ENCODE measurements at regions not wholly inside any gene's neighbourhood (a gene's known extent, or its start where the extent isn't known, plus 50 kb on each side); places are given as distances from the start of the nearest gene placed in this dataset.

GRCh38 chr10:44458671-44459413 is 73.9 kb upstream of the CXCL12 start:
- TF ChIP-seq, protein P1, sequence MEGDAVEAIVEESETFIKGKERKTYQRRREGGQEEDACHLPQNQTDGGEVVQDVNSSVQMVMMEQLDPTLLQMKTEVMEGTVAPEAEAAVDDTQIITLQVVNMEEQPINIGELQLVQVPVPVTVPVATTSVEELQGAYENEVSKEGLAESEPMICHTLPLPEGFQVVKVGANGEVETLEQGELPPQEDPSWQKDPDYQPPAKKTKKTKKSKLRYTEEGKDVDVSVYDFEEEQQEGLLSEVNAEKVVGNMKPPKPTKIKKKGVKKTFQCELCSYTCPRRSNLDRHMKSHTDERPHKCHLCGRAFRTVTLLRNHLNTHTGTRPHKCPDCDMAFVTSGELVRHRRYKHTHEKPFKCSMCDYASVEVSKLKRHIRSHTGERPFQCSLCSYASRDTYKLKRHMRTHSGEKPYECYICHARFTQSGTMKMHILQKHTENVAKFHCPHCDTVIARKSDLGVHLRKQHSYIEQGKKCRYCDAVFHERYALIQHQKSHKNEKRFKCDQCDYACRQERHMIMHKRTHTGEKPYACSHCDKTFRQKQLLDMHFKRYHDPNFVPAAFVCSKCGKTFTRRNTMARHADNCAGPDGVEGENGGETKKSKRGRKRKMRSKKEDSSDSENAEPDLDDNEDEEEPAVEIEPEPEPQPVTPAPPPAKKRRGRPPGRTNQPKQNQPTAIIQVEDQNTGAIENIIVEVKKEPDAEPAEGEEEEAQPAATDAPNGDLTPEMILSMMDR (IDR thresholded peaks at IDR 0.05 in 2 of 3, conservative IDR thresholded peaks at IDR 0.05 in 1 of 3; ENCODE audit: borderline replicate concordance in 1 of 3, insufficient read depth in 1 of 3, low read depth in 2 of 3, low read length in 2 of 3): no peak
- TF ChIP-seq POLR2AphosphoS5 (IDR thresholded peaks at IDR 0.05; ENCODE audit: low read depth, low read length) (no peak), ELF1 (IDR thresholded peaks at IDR 0.05; ENCODE audit: borderline replicate concordance, low read depth) (no peak), POLR2A (IDR thresholded peaks at IDR 0.05; ENCODE audit: borderline replicate concordance, extremely low read depth, insufficient read depth, insufficient read length) (no peak), MAX (IDR thresholded peaks at IDR 0.05) (no peak), SP1 (IDR thresholded peaks at IDR 0.05; ENCODE audit: low read depth) (no peak), YY1 (IDR thresholded peaks at IDR 0.05; ENCODE audit: extremely low read depth, insufficient replicate concordance, low read depth, low read length) (no peak), EZH2phosphoT487 (IDR thresholded peaks at IDR 0.05; ENCODE audit: borderline replicate concordance) (no peak), JUND (IDR thresholded peaks at IDR 0.05) (no peak), ATF3 (IDR thresholded peaks at IDR 0.05) (no peak)
- TF ChIP-seq, protein P2, sequence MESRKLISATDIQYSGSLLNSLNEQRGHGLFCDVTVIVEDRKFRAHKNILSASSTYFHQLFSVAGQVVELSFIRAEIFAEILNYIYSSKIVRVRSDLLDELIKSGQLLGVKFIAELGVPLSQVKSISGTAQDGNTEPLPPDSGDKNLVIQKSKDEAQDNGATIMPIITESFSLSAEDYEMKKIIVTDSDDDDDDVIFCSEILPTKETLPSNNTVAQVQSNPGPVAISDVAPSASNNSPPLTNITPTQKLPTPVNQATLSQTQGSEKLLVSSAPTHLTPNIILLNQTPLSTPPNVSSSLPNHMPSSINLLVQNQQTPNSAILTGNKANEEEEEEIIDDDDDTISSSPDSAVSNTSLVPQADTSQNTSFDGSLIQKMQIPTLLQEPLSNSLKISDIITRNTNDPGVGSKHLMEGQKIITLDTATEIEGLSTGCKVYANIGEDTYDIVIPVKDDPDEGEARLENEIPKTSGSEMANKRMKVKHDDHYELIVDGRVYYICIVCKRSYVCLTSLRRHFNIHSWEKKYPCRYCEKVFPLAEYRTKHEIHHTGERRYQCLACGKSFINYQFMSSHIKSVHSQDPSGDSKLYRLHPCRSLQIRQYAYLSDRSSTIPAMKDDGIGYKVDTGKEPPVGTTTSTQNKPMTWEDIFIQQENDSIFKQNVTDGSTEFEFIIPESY (IDR thresholded peaks at IDR 0.05; ENCODE audit: extremely low read depth, insufficient replicate concordance, low read length): no peak
- TF ChIP-seq, protein P3, sequence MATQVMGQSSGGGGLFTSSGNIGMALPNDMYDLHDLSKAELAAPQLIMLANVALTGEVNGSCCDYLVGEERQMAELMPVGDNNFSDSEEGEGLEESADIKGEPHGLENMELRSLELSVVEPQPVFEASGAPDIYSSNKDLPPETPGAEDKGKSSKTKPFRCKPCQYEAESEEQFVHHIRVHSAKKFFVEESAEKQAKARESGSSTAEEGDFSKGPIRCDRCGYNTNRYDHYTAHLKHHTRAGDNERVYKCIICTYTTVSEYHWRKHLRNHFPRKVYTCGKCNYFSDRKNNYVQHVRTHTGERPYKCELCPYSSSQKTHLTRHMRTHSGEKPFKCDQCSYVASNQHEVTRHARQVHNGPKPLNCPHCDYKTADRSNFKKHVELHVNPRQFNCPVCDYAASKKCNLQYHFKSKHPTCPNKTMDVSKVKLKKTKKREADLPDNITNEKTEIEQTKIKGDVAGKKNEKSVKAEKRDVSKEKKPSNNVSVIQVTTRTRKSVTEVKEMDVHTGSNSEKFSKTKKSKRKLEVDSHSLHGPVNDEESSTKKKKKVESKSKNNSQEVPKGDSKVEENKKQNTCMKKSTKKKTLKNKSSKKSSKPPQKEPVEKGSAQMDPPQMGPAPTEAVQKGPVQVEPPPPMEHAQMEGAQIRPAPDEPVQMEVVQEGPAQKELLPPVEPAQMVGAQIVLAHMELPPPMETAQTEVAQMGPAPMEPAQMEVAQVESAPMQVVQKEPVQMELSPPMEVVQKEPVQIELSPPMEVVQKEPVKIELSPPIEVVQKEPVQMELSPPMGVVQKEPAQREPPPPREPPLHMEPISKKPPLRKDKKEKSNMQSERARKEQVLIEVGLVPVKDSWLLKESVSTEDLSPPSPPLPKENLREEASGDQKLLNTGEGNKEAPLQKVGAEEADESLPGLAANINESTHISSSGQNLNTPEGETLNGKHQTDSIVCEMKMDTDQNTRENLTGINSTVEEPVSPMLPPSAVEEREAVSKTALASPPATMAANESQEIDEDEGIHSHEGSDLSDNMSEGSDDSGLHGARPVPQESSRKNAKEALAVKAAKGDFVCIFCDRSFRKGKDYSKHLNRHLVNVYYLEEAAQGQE (IDR thresholded peaks at IDR 0.05; ENCODE audit: low read depth): no peak

Measured in HCT116 (cell line).